ENCODE measurements at regions not wholly inside any gene's neighbourhood (a gene's known extent, or its start where the extent isn't known, plus 50 kb on each side); places are given as distances from the start of the nearest gene placed in this dataset.

DNA sequence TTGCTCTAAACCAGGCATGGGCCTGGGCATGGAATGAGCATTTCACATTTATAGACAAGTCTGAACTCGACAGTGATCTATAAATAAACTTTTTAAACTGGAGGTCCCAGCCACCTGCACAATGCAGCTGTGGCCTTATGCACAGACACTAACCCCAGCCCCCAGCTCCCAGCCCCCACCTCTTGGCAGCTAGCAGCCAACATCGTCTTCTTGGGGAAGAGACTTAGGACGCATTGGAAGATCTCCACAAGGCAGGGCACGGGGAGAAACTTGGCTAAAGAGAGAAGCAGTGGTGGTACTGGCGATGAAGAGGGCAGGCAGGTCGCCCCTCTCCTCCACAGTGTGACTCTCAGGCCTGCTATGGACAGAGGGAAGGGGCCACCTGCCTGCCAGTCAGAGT lies 213.2 kb downstream of the ANAPC1 start:
- TF ChIP-seq, protein P1, sequence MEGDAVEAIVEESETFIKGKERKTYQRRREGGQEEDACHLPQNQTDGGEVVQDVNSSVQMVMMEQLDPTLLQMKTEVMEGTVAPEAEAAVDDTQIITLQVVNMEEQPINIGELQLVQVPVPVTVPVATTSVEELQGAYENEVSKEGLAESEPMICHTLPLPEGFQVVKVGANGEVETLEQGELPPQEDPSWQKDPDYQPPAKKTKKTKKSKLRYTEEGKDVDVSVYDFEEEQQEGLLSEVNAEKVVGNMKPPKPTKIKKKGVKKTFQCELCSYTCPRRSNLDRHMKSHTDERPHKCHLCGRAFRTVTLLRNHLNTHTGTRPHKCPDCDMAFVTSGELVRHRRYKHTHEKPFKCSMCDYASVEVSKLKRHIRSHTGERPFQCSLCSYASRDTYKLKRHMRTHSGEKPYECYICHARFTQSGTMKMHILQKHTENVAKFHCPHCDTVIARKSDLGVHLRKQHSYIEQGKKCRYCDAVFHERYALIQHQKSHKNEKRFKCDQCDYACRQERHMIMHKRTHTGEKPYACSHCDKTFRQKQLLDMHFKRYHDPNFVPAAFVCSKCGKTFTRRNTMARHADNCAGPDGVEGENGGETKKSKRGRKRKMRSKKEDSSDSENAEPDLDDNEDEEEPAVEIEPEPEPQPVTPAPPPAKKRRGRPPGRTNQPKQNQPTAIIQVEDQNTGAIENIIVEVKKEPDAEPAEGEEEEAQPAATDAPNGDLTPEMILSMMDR (IDR thresholded peaks at IDR 0.05) = no peak
- no peak for TF ChIP-seq POLR2A (IDR thresholded peaks at IDR 0.05)
- TF ChIP-seq POLR2AphosphoS5 (IDR thresholded peaks at IDR 0.05) = no peak
- no peak for TF ChIP-seq EP300 (IDR thresholded peaks at IDR 0.05)

All from stomach (tissue), 4 donors.